Prostate gland (tissue), 2 donors: ENCODE measurements at regions not wholly inside any gene's neighbourhood (a gene's known extent, or its start where the extent isn't known, plus 50 kb on each side); places are given as distances from the start of the nearest gene placed in this dataset.

ENCODE experiments used
- POLR2A ChIP-seq: fragments of 450-650 bp; IDR thresholded peaks from one replicate; pipeline ENCODE4 v1.6.1; 2016; ENCODE audit warnings: antibody characterized with exemption, mild to moderate bottlenecking
- POLR2AphosphoS5 ChIP-seq: sonication (generic); formaldehyde crosslinking; IDR thresholded peaks from one replicate; pipeline ENCODE4 v1.6.1; 2017; ENCODE audit warnings: antibody characterized with exemption
- TF ChIP-seq, protein P1 (sequence below), 4 experiments: fragments of 200-600 bp in 2 of 4; fragments of 450-650 bp in 2 of 4; sonication (generic) in 2 of 4; IDR thresholded peaks; 1 replicate in 3 of 4; 2 replicates in 1 of 4; pipeline ENCODE4 v1.5.1; 2016 to 2019; ENCODE audit warnings: antibody characterized with exemption in 4 of 4, mild to moderate bottlenecking in 2 of 4, moderate library complexity in 2 of 4

- TF ChIP-seq, protein P1, sequence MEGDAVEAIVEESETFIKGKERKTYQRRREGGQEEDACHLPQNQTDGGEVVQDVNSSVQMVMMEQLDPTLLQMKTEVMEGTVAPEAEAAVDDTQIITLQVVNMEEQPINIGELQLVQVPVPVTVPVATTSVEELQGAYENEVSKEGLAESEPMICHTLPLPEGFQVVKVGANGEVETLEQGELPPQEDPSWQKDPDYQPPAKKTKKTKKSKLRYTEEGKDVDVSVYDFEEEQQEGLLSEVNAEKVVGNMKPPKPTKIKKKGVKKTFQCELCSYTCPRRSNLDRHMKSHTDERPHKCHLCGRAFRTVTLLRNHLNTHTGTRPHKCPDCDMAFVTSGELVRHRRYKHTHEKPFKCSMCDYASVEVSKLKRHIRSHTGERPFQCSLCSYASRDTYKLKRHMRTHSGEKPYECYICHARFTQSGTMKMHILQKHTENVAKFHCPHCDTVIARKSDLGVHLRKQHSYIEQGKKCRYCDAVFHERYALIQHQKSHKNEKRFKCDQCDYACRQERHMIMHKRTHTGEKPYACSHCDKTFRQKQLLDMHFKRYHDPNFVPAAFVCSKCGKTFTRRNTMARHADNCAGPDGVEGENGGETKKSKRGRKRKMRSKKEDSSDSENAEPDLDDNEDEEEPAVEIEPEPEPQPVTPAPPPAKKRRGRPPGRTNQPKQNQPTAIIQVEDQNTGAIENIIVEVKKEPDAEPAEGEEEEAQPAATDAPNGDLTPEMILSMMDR (IDR thresholded peaks at IDR 0.05): no peak
- no peak for TF ChIP-seq POLR2AphosphoS5
- no peak for TF ChIP-seq POLR2A
Observed at GRCh38 chr16:55055262-55055661, 124.6 kb downstream of the IRX5 start.
